ENCODE measurements at regions not wholly inside any gene's neighbourhood (a gene's known extent, or its start where the extent isn't known, plus 50 kb on each side); places are given as distances from the start of the nearest gene placed in this dataset.

- TF ChIP-seq POLR2A (IDR thresholded peaks at IDR 0.05; ENCODE audit: low read depth, low read length) (no peak), NR2C2 (IDR thresholded peaks at IDR 0.05; ENCODE audit: borderline replicate concordance, control insufficient read depth, insufficient read length, low read depth) (no peak), ZBTB33 (IDR thresholded peaks at IDR 0.05) (no peak), NBN (IDR thresholded peaks at IDR 0.05) (no peak), REST (IDR thresholded peaks at IDR 0.05; ENCODE audit: low read depth, low read length) (no peak), YY1 (IDR thresholded peaks at IDR 0.05; ENCODE audit: low read depth, low read length) (no peak), ZNF217 (IDR thresholded peaks at IDR 0.05) (0 out of 2 replicates have a peak, but pooled peaks have one; percentile 28), FOS (IDR thresholded peaks at IDR 0.05; ENCODE audit: borderline replicate concordance, extremely low read depth, insufficient read length) (no peak), POLR2AphosphoS5 (IDR thresholded peaks at IDR 0.05; ENCODE audit: low read length) (no peak)
These were observed 297.5 kb downstream of the RPAP3 start for GRCh38 chr12:47408171-47408871.

All from GM12878 (cell line).